IMR-90 (cell line): ENCODE measurements at regions not wholly inside any gene's neighbourhood (a gene's known extent, or its start where the extent isn't known, plus 50 kb on each side); places are given as distances from the start of the nearest gene placed in this dataset.

Source experiments
- ATAC-seq: fragments of 200-7000 bp; cut with Tn5 transposase; 2 replicates; pipeline ENCODE4 v1.9.1; 2020; ENCODE audit warnings: low read depth, mild to moderate bottlenecking, moderate library complexity
- BruUV-seq: library from RNA; stranded (reverse); fragments of 400-500 nt; replicated peaks from 2 replicates; lab custom pipeline; 2021; lab: Mats Ljungman, UMichigan
- CTCF ChIA-PET: fragments of 300-600 bp; formaldehyde crosslinking; extraction: SDS; loops from one replicate; lab custom pipeline; 2021; ENCODE audit warnings: antibody characterized with exemption; lab: Yijun Ruan, JAX
- POLR2A ChIA-PET: fragments of 300-600 bp; sonication (Branson Sonifier 250); formaldehyde crosslinking; loops from one replicate; lab custom pipeline; 2022; ENCODE audit warnings: antibody characterized with exemption; ENCODE audit not compliant: unreplicated experiment; lab: Charles Lee
- DNase-seq: peaks from one replicate; pipeline ENCODE4 v3.0.0; 2013
- H2AFZ ChIP-seq: replicated peaks from 2 replicates; pipeline ENCODE3; 2013; ENCODE audit warnings: low read length, mild to moderate bottlenecking; ENCODE audit not compliant: poor library complexity
- H2AK5ac ChIP-seq: 2 replicates; pipeline ENCODE4 v1.6.1; 2013; ENCODE audit warnings: low read depth, low read length, inconsistent platforms
- H2AK9ac ChIP-seq: replicated peaks from 2 replicates; pipeline ENCODE3; 2013; ENCODE audit warnings: mild to moderate bottlenecking, low read depth, low read length, moderate library complexity; ENCODE audit not compliant: poor library complexity
- H2BK120ac ChIP-seq: 2 replicates; pipeline ENCODE4 v1.6.1; 2013; ENCODE audit warnings: low read depth, low read length, inconsistent platforms
- H2BK15ac ChIP-seq: 3 replicates; pipeline ENCODE4 v1.6.1; 2013; ENCODE audit warnings: low read depth, low read length, inconsistent platforms
- H2BK20ac ChIP-seq: 2 replicates; pipeline ENCODE4 v1.6.1; 2013; ENCODE audit warnings: low read depth, mild to moderate bottlenecking, inconsistent platforms, low read length, moderate library complexity
- H2BK5ac ChIP-seq: 2 replicates; pipeline ENCODE4 v1.6.1; 2013; ENCODE audit warnings: mild to moderate bottlenecking, low read depth, low read length, inconsistent platforms; ENCODE audit not compliant: poor library complexity, severe bottlenecking
- H3K14ac ChIP-seq: replicated peaks from 2 replicates; pipeline ENCODE4 v1.6.1; 2013; ENCODE audit warnings: low read depth, low read length, inconsistent platforms
- H3K18ac ChIP-seq: 2 replicates; pipeline ENCODE4 v1.6.1; 2013; ENCODE audit warnings: low read depth, low read length, control low read depth
- H3K23ac ChIP-seq: 2 replicates; pipeline ENCODE4 v1.6.1; 2013; ENCODE audit warnings: low read depth, low read length, inconsistent platforms
- H3K27ac ChIP-seq: 2 replicates; pipeline ENCODE4 v1.5.1; 2013; ENCODE audit warnings: mild to moderate bottlenecking, control low read depth, low read length; ENCODE audit not compliant: insufficient read depth
- H3K27me3 ChIP-seq: 2 replicates; pipeline ENCODE4 v1.6.1; 2013; ENCODE audit warnings: low read length; ENCODE audit not compliant: control insufficient read depth, insufficient read depth
- H3K36me3 ChIP-seq: 2 replicates; pipeline ENCODE4 v1.6.1; 2013; ENCODE audit warnings: low read length, mixed read lengths; ENCODE audit not compliant: control insufficient read depth, insufficient read depth
- H3K4ac ChIP-seq: 2 replicates; pipeline ENCODE4 v1.6.1; 2013; ENCODE audit warnings: low read depth, low read length, inconsistent platforms
- H3K4me1 ChIP-seq: 2 replicates; pipeline ENCODE4 v1.6.1; 2013; ENCODE audit warnings: low read length, mixed read lengths; ENCODE audit not compliant: control insufficient read depth, insufficient read depth
- H3K4me2 ChIP-seq: 2 replicates; pipeline ENCODE4 v1.6.1; 2013; ENCODE audit warnings: low read depth, mild to moderate bottlenecking, control low read depth, low read length, moderate library complexity
- H3K4me3 ChIP-seq: 2 replicates; pipeline ENCODE4 v1.5.1; 2013; ENCODE audit warnings: low read depth, mild to moderate bottlenecking, control low read depth, low read length, moderate library complexity; ENCODE audit not compliant: insufficient read depth
- H3K56ac ChIP-seq: 2 replicates; pipeline ENCODE4 v1.6.1; 2013; ENCODE audit warnings: low read length, inconsistent platforms; ENCODE audit not compliant: insufficient read depth; ENCODE audit errors: extremely low read depth
- H3K79me1 ChIP-seq, 2 experiments: 2 replicates each; pipeline ENCODE4 v1.6.1; 2013; ENCODE audit warnings: low read length in 2 of 2, inconsistent platforms in 1 of 2, low read depth in 1 of 2
- H3K9ac ChIP-seq: 2 replicates; pipeline ENCODE4 v1.6.1; 2013; ENCODE audit warnings: low read depth, low read length, control low read depth
- H3K9me1 ChIP-seq: 2 replicates; pipeline ENCODE4 v1.6.1; 2013; ENCODE audit warnings: low read length, inconsistent platforms; ENCODE audit not compliant: insufficient read depth
- H3K9me3 ChIP-seq: 2 replicates; pipeline ENCODE4 v1.6.1; 2013; ENCODE audit warnings: low read length; ENCODE audit not compliant: control insufficient read depth, insufficient read depth
- H4K20me1 ChIP-seq: 2 replicates; pipeline ENCODE4 v1.6.1; 2013; ENCODE audit warnings: low read length, inconsistent platforms; ENCODE audit not compliant: insufficient read depth
- H4K5ac ChIP-seq: 2 replicates; pipeline ENCODE4 v1.6.1; 2013; ENCODE audit warnings: mild to moderate bottlenecking, low read depth, low read length, control low read depth
- H4K8ac ChIP-seq, 2 experiments: 2 replicates each; pipeline ENCODE4 v1.6.1; 2013; ENCODE audit warnings: low read depth in 2 of 2, low read length in 2 of 2, control low read depth in 1 of 2, inconsistent platforms in 1 of 2
- H4K91ac ChIP-seq: 2 replicates; pipeline ENCODE4 v1.6.1; 2013; ENCODE audit warnings: low read depth, low read length, inconsistent platforms; ENCODE audit not compliant: insufficient read depth
- CEBPB ChIP-seq: IDR thresholded peaks from 2 replicates; pipeline ENCODE4 v1.6.1; 2012; ENCODE audit warnings: low read depth, low read length, improper control_type of control experiment
- CHD1 ChIP-seq: IDR thresholded peaks from 2 replicates; pipeline ENCODE4 v1.6.1; 2012; ENCODE audit warnings: low read depth, low read length, improper control_type of control experiment
- CTCF ChIP-seq: conservative IDR thresholded peaks from 2 replicates; pipeline ENCODE4 v1.5.1; 2012; ENCODE audit warnings: mild to moderate bottlenecking, low read depth, low read length, improper control_type of control experiment
- FOS ChIP-seq: fragments of 150-350 bp; IDR thresholded peaks from 2 replicates; pipeline ENCODE4 v1.6.1; 2016; ENCODE audit warnings: low read depth, low read length
- MAFK ChIP-seq: IDR thresholded peaks from 2 replicates; pipeline ENCODE4 v1.6.1; 2012; ENCODE audit warnings: low read depth, low read length, improper control_type of control experiment
- RCOR1 ChIP-seq: IDR thresholded peaks from 2 replicates; pipeline ENCODE4 v1.6.1; 2012; ENCODE audit warnings: mild to moderate bottlenecking, low read length, improper control_type of control experiment; ENCODE audit not compliant: insufficient replicate concordance
- WGBS, 2 experiments: methylation state at CpG; one replicate each; pipeline versions ENCODE4 v1.1.5 to v1.1.7; 2013; ENCODE audit warnings: missing lambda C conversion rate in 2 of 2; ENCODE audit not compliant: insufficient read length in 1 of 2; ENCODE audit errors: extremely low coverage in 2 of 2; 5-methylcytosine and 5-hydroxymethylcytosine counted together
- dilution Hi-C: fragments of 300-500 bp; cut with HindIII; formaldehyde crosslinking; loops from one replicate; pipeline ENCODE4 v1.14.3; 2018; ENCODE audit warnings: low sequenced_read_pairs; ENCODE audit not compliant: unreplicated experiment
- in situ Hi-C: fragments of 300-500 bp; cut with MboI; formaldehyde crosslinking; loops from 3 replicates; pipeline ENCODE4 v1.14.3; 2019; ENCODE audit warnings: low sequenced_read_pairs, inconsistent platforms, mixed read lengths
- intact Hi-C: fragments of 100-400 bp; cut with micrococcal nuclease; formaldehyde crosslinking; loops from 2 replicates; pipeline ENCODE4 v1.10.0; 2022

GRCh38 chr2:158890296-158890905 is 78.0 kb upstream of the TANC1 start:
- Histone ChIP-seq H3K4ac (no peak overlapping the region), H3K27ac (no peak overlapping the region), H3K56ac (no peak overlapping the region), H3K18ac (no peak overlapping the region), H4K91ac (no peak overlapping the region), H2BK120ac (no peak overlapping the region), H3K9ac (no peak overlapping the region), H4K20me1 (no peaks in the 10 kb centered on the region), H2BK5ac (no peak overlapping the region), H3K79me1 (no peaks in the 10 kb centered on the region), H3K14ac (no peak overlapping the region), H2AK5ac (no peak overlapping the region), H2AK9ac (no peak overlapping the region), H3K23ac (no peak overlapping the region), H3K4me1 (peaks cover 9% of the 10 kb centered on the region), H4K8ac (no peak overlapping the region), H3K27me3 (no peaks in the 10 kb centered on the region), H2AFZ (no peak overlapping the region), H2BK20ac (no peak overlapping the region), H3K9me3 (no peaks in the 10 kb centered on the region), H3K9me1 (peaks cover 4% of the 10 kb centered on the region), H3K4me3 (no peak overlapping the region), H4K5ac (no peak overlapping the region), H3K36me3 (no peaks in the 10 kb centered on the region), H2BK15ac (no peak overlapping the region), H3K4me2 (no peak overlapping the region)
- DNase-seq, result no peak
- dilution Hi-C loops (no loop called here), intact Hi-C loops (no loop called here), in situ Hi-C loops (loop anchor here (25.0 kb wide), 1 partner anchor 1072 kb away; no protein-coding TSS in a partner anchor)
- WGBS, 2 experiments, result no CpG with 5 or more reads among the region's 3 CpGs
- TF ChIP-seq CTCF, result no peak
- TF ChIP-seq CHD1, result no peak
- no peak for TF ChIP-seq MAFK
- TF ChIP-seq CEBPB, result no peak
- TF ChIP-seq RCOR1, result no peak
- TF ChIP-seq FOS, result no peak
- POLR2A ChIA-PET, result no interaction called here
- no TSS peak for BruUV-seq
- no peak for ATAC-seq
- CTCF ChIA-PET, result no interaction called here
